Gastroesophageal sphincter (tissue), 4 donors: ENCODE measurements at regions not wholly inside any gene's neighbourhood (a gene's known extent, or its start where the extent isn't known, plus 50 kb on each side); places are given as distances from the start of the nearest gene placed in this dataset.

Source experiments
- ATAC-seq: fragments of 150-250 bp; one replicate; pipeline ENCODE4 v1.9.1; 2016; ENCODE audit warnings: mild to moderate bottlenecking, moderate library complexity
- H3K27ac ChIP-seq, 4 donors: fragments of 200-600 bp; sonication (generic) in 3 of 4; 1 replicate in 3 of 4; 2 replicates in 1 of 4; pipeline ENCODE4 v1.5.1; 2016 to 2019
- H3K27me3 ChIP-seq: fragments of 200-600 bp; sonication (generic); one replicate; pipeline ENCODE4 v1.5.1; 2019
- H3K36me3 ChIP-seq, 2 donors: fragments of 200-600 bp; sonication (generic); one replicate each; pipeline ENCODE4 v1.5.1; 2019; ENCODE audit warnings: control low read depth in 1 of 2
- H3K4me1 ChIP-seq, 3 donors: fragments of 200-600 bp; sonication (generic); 1 replicate in 2 of 3; 2 replicates in 1 of 3; pipeline ENCODE4 v1.5.1; 2016 to 2019; ENCODE audit warnings: control low read depth in 2 of 3
- H3K4me3 ChIP-seq, 2 donors: fragments of 200-600 bp; sonication (generic); one replicate each; pipeline ENCODE4 v1.5.1; 2019; ENCODE audit warnings: mild to moderate bottlenecking in 1 of 2, moderate library complexity in 1 of 2
- H3K9me3 ChIP-seq, 3 donors: fragments of 200-600 bp; sonication (generic); one replicate each; pipeline ENCODE4 v1.5.1; 2017 to 2019; ENCODE audit warnings: control low read depth in 2 of 3
- CTCF ChIP-seq, 4 experiments: fragments of 200-600 bp in 2 of 4; fragments of 450-650 bp in 2 of 4; sonication (generic) in 1 of 4; IDR thresholded peaks; one replicate each; pipeline ENCODE4 v1.5.1; 2017 to 2019; ENCODE audit warnings: antibody characterized with exemption in 4 of 4, mild to moderate bottlenecking in 2 of 4, moderate library complexity in 2 of 4
- EP300 ChIP-seq: sonication (generic); formaldehyde crosslinking; IDR thresholded peaks from one replicate; pipeline ENCODE4 v1.6.1; 2017; ENCODE audit warnings: antibody characterized with exemption, mild to moderate bottlenecking
- POLR2A ChIP-seq, 2 donors: fragments of 450-650 bp; IDR thresholded peaks; one replicate each; pipeline ENCODE4 v1.6.1; 2017; ENCODE audit warnings: antibody characterized with exemption in 2 of 2, mild to moderate bottlenecking in 2 of 2, moderate library complexity in 1 of 2
- POLR2AphosphoS5 ChIP-seq: sonication (generic); formaldehyde crosslinking; IDR thresholded peaks from one replicate; pipeline ENCODE4 v1.6.1; 2017; ENCODE audit warnings: antibody characterized with exemption
- WGBS, 2 donors: methylation state at CpG; one replicate each; pipeline ENCODE4 v1.1.5; 2018; ENCODE audit warnings: low coverage in 1 of 2; 5-methylcytosine and 5-hydroxymethylcytosine counted together

- ATAC-seq, result no peak
- WGBS, 2 donors, result 73 to 83% methylated on average over 3 of the region's 3 CpGs
- Histone ChIP-seq H3K9me3 (no peaks in the 10 kb centered on the region), H3K27ac (peak overlapping the region in 3 of 4 donors; percentile 41 to 58 (median 54)), H3K4me3 (no peak overlapping the region), H3K36me3 (no peaks in the 10 kb centered on the region), H3K4me1 (peaks cover 5 to 57% (median 14%) of the 10 kb centered on the region in 3 donors), H3K27me3 (no peaks in the 10 kb centered on the region)
- TF ChIP-seq POLR2A (IDR thresholded peaks at IDR 0.05) (no peak), POLR2AphosphoS5 (no peak), CTCF (IDR thresholded peaks at IDR 0.05) (no peak), EP300 (no peak)
Measured at GRCh38 chr15:39333393-39333792, 247.5 kb upstream of the THBS1 start.

GRCh38 chr15:39333896-39334295 lies 247.0 kb upstream of the THBS1 start:
- H3K9me3 ChIP-seq, result no peaks in the 10 kb centered on the region
- no peaks in the 10 kb centered on the region for H3K36me3 ChIP-seq
- TF ChIP-seq POLR2A (IDR thresholded peaks at IDR 0.05) (no peak), EP300 (no peak), CTCF (IDR thresholded peaks at IDR 0.05) (no peak), POLR2AphosphoS5 (no peak)
- peaks cover 5 to 57% (median 14%) of the 10 kb centered on the region in 3 donors for H3K4me1 ChIP-seq
- no peak for ATAC-seq
- no peak overlapping the region for H3K4me3 ChIP-seq
- H3K27me3 ChIP-seq, result no peaks in the 10 kb centered on the region
- peak overlapping the region in 2 of 4 donors; percentile 54 to 58 for H3K27ac ChIP-seq
- WGBS, 2 donors, result 47 to 60% methylated on average over 3 of the region's 4 CpGs

- H3K36me3 ChIP-seq, result no peaks in the 10 kb centered on the region
- no peak for TF ChIP-seq EP300
- no peak for TF ChIP-seq POLR2AphosphoS5
- TF ChIP-seq CTCF (IDR thresholded peaks at IDR 0.05), result no peak
- no peak for TF ChIP-seq POLR2A (IDR thresholded peaks at IDR 0.05)
- H3K27ac ChIP-seq, result peak overlapping the region in 2 of 4 donors; percentile 55 to 58
- no peaks in the 10 kb centered on the region for H3K27me3 ChIP-seq
- ATAC-seq, result no peak
- H3K4me3 ChIP-seq, result no peak overlapping the region
- H3K4me1 ChIP-seq, result peaks cover 5 to 48% (median 14%) of the 10 kb centered on the region in 3 donors
- H3K9me3 ChIP-seq, result no peaks in the 10 kb centered on the region
- WGBS, 2 donors, result 24 to 28% methylated on average over 5 of the region's 5 CpGs
Measured at GRCh38 chr15:39336926-39337325, 244.0 kb upstream of the THBS1 start.

- H3K4me1 ChIP-seq, result peaks cover 5 to 35% (median 11%) of the 10 kb centered on the region in 3 donors
- H3K36me3 ChIP-seq, result no peaks in the 10 kb centered on the region
- no peak overlapping the region for H3K27ac ChIP-seq
- H3K4me3 ChIP-seq, result no peak overlapping the region
- TF ChIP-seq CTCF (IDR thresholded peaks at IDR 0.05) (no peak), POLR2AphosphoS5 (no peak), EP300 (no peak), POLR2A (IDR thresholded peaks at IDR 0.05) (no peak)
- no peaks in the 10 kb centered on the region for H3K9me3 ChIP-seq
- 77 to 94% methylated on average over 2 to 4 of the region's 4 CpGs for WGBS, 2 donors
- ATAC-seq, result no peak
- H3K27me3 ChIP-seq, result no peaks in the 10 kb centered on the region
Measured at GRCh38 chr15:39338251-39338650, 242.6 kb upstream of the THBS1 start.

GRCh38 chr15:39340903-39341645 lies 239.8 kb upstream of the THBS1 start:
- Histone ChIP-seq H3K36me3 (no peaks in the 10 kb centered on the region), H3K27ac (no peak overlapping the region), H3K27me3 (no peaks in the 10 kb centered on the region), H3K4me1 (peaks cover 2 to 9% (median 3%) of the 10 kb centered on the region in 3 donors), H3K9me3 (no peaks in the 10 kb centered on the region), H3K4me3 (no peak overlapping the region)
- TF ChIP-seq CTCF (IDR thresholded peaks at IDR 0.05), result no peak
- no peak for TF ChIP-seq EP300
- TF ChIP-seq POLR2AphosphoS5, result no peak
- TF ChIP-seq POLR2A (IDR thresholded peaks at IDR 0.05), result no peak
- 62 to 63% methylated on average over 13 of the region's 13 CpGs for WGBS, 2 donors
- ATAC-seq, result no peak
